MV-4-11 (cell line): ENCODE measurements at regions not wholly inside any gene's neighbourhood (a gene's known extent, or its start where the extent isn't known, plus 50 kb on each side); places are given as distances from the start of the nearest gene placed in this dataset.
"Not testable (repeated sequence)": the region's sequence is repeated elsewhere in the genome, so short reads cannot be mapped to it uniquely, and the experiment has no call there.

ENCODE experiments used
- DNase-seq: peaks from one replicate; lab custom pipeline; 2025; lab: John Stamatoyannopoulos, UW

DNA sequence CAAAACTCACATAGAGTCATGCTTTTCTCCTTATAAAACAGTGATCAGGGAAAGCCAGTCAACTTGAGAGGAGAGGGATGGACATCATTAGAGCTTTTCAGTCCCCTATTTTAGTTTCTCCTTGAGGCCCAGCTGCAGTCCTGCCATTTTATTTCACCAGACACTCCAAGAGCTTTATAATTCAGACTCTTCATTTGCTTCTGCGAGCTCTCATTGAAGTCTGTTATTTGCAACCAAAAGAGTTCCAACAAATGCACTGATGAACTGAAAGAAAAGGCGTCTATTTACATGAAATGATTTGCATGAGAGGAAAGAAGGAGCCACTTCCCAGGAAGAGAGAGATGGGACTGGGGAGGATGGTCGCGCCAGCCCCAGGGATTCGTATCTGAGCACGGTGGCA is 86.8 kb downstream of the NDUFA12 start:
- DNase-seq: no peak

- DNase-seq: no peak
These were observed 93.8 kb downstream of the NDUFA12 start for GRCh38 chr12:94909663-94910062.

DNA sequence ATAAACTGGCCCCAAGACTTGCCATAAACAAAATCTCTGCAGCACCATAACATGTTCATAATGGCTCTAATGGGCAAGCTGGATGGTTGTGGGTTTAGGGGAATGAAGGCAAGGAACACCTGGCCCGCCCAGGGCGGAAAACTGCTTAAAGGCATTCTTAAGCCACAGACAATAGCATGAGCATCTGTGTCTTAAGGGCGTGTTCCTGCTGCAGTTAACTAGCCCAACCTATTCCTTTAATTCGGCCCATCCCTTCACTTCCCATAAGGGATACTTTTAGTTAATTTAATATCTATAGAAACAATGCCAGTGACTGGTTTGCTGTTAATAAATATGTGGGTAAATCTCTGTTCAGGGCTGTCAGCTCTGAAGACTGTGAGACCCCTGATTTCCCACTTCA is 97.7 kb downstream of the NDUFA12 start:
- not testable (repeated sequence) for DNase-seq

DNA sequence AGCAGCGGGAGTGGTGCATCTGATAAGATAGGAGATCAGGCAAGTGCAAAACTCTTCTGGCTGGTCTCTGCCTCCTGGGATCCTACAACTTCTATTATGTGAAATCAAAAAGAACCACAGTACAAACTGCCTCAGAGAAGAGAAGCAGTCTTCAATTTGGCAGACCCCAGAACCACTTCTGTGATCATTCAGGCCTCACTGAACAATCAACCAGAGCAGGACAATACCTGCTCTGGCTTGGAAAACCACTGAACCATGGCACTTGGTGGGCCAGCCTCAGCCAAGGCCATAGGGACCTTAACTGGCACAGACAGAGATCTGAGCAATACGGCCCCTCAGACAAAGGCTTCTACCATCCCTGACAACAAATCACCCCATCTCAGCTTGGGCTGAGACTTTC is 103.0 kb downstream of the NDUFA12 start:
- DNase-seq: no peak

DNA sequence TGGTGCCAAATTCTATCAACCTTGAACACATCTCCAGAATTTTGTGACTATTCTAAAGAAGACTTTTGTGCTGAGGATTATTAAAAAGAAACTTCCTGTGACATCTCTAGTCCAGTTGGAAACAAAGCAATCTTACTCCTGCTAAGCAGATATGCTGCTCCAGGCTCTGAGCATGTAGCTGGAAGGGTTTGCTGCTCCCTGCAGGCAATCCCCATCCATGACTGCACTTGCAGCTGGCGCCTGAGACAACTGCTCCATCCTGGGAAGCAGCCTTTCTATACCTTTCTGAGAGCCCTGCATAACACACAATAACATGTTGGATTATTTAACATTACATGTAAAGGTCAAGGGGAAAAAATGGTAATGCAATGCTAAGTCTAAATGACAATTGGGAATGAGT is 105.1 kb downstream of the NDUFA12 start:
- no peak for DNase-seq

- no peak for DNase-seq
These were observed 110.8 kb downstream of the NDUFA12 start for GRCh38 chr12:94892544-94893267.

DNA sequence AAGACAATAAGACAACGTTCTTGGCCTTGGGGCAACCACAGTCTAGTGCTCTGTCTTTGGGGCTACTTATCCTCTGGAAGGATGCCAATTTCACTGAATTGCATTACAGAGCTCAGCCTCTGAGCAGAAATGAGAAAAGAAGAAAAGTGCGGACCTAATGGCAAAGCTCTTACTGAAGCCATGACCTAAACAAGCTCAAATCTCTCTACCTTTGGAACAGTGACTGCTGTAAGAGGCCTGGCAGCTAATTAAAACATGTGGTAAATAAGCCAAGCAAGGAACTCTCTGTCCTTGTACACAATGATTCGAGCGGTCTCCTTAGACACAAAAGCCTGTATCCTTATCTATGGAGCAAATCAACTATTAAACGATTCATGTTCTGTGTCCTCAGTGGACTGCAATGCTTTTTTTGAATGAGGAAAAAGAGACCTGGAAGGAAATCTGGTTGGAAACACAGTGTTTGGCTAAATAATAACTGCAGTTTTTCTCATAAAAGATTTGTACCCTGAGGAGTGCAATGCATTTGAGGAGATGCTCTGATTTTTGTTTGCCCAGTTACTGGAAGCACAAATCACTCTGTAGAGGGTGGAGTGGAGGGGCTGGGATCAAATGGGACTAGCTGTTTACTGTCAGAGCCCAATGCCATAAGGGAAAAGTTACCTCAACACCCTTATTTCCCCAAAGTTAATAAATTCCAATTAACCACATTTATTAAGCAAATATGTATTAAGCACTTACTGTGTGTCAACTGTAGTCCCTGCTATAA is 113.9 kb downstream of the NDUFA12 start:
- DNase-seq: no peak

- DNase-seq: no peak
These were observed 124.0 kb downstream of the NDUFA12 start for GRCh38 chr12:94879542-94879941.

DNA sequence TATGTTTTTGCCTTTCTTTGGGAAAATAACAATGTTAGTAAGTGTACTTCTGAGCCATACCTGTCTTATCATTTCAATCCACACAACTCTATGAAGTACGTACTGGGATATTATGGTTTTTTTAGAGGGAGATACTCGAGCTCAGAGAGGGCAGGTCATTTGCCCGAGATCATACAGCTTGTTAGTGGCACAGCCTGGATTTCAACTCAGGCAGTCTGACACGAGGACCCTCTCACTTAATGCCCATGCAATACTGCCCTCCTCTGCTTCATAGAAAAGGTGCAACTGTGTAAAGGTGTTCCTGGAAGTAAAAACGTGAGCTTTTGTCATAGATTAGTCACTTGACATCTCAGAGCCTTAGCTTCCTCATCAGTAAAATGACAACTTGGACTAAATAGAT is 128.0 kb downstream of the NDUFA12 start:
- DNase-seq: no peak

DNA sequence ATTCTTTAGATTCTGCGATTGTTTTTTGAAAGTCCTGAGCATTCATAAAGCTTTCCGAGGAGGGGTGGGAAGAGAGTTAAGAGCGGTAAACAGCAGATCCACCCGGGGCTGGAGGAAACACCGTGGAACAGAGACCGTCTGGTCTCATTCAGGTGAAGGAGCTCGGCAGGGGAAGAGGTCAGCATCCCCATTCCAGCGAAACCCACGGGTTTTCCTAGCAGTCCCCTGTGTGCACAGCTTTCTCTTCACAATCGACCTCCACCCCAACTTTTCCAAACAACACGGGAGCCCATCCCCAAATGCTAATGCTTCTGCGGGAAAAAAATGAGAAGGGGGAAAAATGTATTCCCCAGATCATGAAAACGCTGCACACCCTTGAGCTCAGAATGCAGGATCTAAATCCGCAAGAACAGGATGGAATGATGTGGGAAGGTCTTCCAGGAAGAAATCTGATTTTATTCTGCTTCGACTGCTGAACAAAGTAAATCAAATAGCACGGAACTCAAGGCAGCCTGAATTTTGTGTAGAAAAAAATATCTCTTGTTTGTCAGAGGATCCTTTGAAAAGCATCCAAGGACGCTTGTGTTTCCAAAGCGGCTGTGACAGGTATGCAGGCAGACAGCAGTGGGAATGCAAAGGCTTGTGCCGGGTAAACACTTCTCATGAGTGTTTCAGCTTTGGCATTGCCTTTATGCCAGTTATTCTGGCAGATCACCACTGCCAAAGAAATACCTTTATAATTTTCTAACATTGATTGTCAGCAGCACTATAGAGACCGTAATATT is 128.8 kb downstream of the NDUFA12 start:
- no peak for DNase-seq

DNA sequence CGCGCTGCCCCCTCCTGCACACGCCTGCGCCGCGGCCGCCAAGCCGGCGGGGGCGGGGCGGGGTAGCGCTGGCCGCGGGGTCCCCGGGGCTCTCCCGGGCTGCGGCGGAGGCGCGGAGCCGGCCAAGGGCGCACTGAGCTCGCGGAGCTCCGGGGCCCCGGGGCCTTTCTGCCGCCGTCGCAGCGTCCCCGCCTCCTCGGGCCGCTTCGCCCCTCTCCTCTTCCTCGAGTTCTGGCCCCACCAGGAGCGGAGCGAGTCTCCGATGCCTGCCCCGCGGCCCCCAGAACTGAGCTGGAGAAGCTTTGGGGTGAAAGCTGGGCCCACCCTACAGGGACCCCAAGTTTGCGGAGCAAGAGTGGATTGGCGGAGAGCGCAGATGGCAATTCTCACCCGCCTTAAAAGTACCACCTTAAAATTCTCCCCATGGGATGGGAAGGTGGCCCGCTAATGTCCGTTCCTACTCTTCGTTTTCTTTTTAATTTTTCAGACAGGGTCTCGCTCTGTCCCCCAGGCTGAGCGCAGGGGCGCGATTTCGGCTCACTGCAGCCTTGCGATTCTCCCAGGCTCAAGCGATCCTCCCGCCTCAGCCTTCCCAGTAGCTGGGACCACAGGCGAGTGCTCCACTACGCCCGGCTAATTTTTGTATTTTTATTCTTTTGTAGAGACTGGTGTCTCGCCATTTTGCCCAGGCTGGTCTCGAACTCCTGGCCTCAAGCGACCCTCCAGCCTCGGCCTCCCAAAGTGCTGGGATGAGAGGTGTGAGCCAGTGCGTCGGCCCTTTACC is 129.6 kb downstream of the NDUFA12 start:
- no peak for DNase-seq

GRCh38 chr12:94872971-94873733 is 130.3 kb downstream of the NDUFA12 start:
- DNase-seq: no peak

DNA sequence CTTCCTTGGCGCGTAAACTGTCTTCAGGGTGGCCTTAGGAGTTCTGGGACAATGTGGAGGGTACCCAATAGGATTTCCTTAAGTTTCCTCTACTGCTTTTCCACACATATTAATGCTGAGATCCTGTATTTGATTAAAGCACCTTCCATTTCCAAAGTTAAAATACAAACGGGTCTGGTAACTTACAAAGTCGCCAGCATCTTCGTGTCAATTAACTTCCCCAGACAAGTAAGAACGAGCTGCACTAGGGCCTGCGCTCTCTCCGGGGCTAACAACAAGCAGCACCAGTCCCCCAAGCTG is 130.9 kb downstream of the NDUFA12 start:
- no peak for DNase-seq

DNA sequence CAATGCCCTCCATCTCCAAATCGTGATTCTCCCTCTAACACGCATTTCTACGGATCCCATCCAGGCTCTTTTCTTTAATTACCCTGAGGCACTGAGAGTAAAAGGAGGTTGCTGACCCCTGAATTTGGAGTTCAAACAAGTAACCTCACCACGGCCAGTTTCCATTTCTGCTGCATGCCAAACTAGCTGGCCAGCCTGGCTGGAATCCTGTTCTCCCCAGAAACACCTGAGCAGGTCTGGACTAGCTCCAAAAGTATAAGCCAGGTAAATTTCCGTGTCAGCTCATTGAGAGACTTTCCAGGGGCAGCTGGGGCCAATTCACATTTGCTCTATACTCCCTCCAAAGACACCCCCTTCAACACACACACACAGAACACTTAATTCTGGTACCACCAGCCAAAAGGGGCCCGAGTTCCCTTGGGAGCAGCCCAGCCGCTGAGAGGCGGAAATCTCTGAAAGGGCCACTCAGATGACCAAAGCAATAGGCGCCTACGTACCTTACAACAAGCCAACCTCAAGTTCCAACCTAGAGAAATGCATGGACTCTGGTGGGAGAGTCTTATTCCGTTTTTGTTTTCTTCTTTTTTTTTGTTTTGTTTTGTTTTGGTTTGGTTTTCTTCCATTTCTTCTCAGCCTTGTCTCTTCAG is 131.4 kb downstream of the NDUFA12 start:
- DNase-seq: no peak

GRCh38 chr12:94870511-94870910 is 133.0 kb downstream of the NDUFA12 start:
- no peak for DNase-seq

DNA sequence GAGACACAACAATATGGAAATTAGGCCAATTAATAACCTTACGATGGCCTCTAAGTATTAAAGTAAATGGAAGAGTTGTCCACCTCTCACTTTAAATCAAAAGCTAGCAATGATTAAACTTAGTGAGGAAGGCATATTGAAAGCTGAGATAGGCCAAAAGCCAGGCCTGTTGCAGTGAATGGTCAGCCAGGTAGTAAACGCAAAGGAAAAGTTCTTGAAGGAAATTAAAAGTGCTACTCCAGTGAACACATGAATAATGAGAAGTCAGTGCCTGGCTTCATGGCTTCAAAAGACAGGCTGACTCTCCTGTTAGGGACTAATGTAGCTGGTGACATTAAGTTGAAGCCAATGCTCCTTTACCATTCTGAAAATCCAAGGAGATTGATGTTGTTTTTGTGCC is 135.3 kb downstream of the NDUFA12 start:
- no peak for DNase-seq

DNA sequence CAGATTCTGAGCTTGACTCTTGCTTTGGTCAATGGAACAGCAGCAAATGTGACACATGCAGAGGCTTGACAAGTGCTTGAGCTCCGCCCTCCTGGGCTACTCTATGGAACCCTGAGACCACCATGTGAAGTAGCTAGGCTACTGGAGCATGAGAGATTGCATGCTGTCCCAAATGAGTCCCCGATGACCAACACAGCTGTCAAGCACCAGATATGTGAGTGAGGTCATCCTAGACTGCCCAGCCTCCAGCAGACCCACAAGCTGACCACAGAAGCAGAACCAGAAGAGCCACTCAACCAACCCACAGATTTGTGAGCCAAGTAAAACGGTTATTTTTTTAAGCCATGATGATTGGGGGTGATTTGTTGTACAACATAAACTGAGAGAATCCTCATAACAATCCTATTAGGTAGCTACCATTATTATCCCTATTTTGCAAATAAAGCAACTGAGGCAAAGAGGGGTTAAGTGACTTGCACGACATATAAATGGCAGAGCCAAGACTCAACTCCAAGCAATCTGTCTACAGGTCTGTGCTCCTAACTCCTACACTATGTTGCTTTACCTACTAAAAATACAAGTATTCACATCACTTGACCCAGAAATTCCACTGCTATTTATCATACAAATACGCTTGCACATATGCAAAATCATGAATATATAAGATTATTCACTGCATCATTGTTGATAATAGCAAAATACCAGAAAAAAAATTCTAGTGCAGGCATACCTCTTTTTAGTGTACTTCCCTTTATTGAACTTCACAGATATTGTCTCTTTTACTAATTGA is 136.2 kb downstream of the NDUFA12 start:
- DNase-seq: peak; percentile 63

DNA sequence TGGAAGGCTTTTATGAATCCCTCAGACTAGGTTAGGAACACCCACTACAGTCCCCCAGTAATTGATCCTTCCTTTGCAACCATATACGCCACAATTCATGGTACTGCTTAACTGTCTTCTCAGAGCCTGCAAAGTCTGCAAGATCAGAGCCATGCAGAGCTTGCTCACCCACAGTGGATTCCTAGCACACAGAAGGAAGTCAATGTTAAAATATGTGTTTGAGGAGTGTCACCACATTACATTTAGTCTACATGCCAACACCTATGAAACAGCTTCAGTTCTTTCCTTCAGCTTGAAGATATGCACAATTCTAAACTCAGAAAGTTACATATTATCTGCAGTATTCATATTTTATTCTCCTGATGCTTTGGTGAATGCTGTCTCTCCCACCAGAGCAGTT is 138.5 kb downstream of the NDUFA12 start:
- no peak for DNase-seq

DNA sequence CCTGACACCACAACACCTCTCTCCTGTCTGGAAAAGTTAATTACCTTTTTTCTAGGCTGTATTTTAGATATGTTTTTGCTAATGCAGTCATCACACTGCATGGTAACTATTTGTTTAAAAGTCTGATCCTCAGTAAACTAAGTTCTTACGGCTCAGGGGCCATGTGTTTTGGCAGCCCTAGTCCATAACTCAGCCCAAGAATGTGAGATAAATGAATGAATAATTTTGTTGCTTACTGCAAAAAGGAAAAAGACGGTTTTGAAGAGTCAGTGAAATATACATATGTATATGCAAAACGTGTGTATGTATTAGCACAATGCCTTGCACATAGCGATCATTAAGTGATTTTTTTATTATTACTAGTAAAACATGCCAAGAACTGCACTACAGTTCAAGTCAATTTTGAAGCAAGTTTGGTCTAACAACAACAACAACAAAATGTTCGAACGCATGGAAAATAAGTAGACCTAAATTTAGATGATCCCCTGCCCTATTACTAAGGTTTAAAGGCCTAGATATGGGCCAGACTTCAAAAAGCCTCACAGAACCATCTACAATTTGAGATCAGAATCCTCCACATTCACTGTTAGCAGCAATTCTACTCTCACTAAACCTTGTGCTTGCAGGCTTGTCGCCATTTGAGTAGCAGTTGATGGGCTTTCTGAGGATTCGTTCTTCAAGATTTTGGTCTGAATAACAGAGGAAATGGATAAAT is 140.0 kb downstream of the NDUFA12 start:
- DNase-seq: no peak

DNA sequence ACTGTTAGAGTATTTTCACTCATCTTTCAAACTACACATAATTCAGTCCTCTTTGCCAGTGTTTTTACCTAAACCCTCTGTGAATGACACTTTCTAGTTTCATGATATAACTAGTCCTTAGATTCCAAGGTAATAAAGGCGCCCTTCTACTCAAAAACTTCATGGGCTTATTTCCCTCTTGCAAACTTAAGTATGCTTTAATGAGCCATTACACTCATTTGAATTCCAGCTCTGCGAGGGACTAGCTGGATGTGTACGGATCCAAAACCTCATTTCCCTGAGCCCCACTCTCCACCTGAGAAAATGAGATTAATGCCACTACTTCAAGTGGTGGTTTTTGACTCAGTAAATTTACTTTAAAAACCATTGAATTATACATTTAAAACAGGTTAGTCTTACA is 141.1 kb downstream of the NDUFA12 start:
- DNase-seq: no peak
